GM21723 (cell line): ENCODE measurements at regions not wholly inside any gene's neighbourhood (a gene's known extent, or its start where the extent isn't known, plus 50 kb on each side); places are given as distances from the start of the nearest gene placed in this dataset.

Source experiments
- ATAC-seq: cut with Tn5 transposase; IDR thresholded peaks from one replicate; pipeline ENCODE4 v1.9.1; 2021; ENCODE audit warnings: mild to moderate bottlenecking, moderate library complexity; ENCODE audit not compliant: unreplicated experiment

DNA sequence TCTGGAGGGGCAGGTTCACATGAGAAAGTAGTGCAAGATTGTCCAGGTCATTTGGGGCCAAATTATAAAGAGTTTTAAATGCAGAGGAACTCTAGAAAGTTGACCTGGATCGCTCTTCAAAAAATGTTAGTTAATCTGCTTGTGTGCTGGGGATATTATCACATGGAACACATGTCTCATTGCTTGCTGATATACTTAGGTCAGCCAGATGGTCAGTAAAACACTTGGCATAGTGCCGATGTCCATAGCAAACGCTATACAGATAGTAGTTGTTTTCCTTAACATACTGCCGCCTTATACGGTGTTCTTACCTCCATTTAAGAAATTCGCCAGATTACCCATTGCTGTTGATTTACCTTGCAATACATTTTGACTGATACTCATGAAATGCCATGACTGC, 103.4 kb upstream of the CWC22 start:
- ATAC-seq, result no peak

- ATAC-seq, result no peak
These were observed 94.7 kb upstream of the CWC22 start for GRCh38 chr2:180101846-180102245.

GRCh38 chr2:180099308-180099707, 92.2 kb upstream of the CWC22 start:
- ATAC-seq, result no peak

GRCh38 chr2:180085144-180085543, 78.0 kb upstream of the CWC22 start:
- ATAC-seq, result no peak

DNA sequence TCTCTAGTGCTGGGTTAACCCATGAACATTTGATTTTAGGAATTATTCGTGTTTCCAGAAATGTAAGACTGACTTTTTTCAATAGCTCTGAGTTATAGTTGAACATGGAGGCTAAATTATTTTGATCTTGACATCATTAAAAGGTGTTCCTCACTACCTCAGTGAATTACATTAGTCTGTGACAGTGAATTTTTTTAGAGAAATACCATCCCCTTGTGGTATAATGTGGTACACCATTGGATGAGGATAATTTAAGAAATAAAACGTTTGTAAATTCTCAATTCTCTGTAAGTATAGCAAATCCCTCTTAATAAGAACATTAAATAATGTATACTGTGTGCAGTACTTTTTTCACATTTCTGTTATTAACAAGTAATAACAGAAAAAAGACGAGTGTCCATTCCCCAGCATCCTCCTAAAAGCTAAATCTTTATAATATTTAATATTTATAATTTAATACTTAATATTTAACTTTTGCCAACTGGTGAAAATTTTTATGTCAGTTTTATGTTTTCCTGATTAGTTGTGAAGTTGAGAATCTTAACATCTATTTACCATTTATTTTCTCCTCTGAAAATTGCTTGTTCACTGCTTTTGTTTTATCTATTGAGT, 70.3 kb upstream of the CWC22 start:
- ATAC-seq, result peak; percentile 69

- ATAC-seq, result no peak
These were observed 68.8 kb upstream of the CWC22 start for GRCh38 chr2:180075870-180076269.

DNA sequence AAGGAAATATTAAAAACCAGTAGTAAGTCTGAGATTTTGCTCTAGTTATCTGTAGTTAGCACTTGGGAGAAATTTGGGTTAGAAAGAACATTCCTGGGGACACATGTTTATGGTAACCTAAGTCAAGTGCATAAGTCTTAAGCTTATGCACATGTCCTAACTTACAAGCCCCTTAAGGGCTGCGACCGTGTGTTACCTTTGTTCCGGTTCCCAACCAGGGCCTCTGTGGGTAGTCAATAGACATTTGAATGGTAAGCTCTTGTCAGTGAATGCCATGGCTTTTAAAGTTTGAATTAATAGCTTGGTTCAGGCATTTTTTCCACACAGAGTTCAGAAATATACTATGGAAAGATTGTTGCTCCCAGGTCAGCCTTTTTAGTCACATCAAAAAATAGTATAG, 64.7 kb upstream of the CWC22 start:
- ATAC-seq, result no peak

- ATAC-seq, result no peak
These were observed 56.5 kb upstream of the CWC22 start for GRCh38 chr2:180063494-180064092.

GRCh38 chr2:180062178-180062577, 55.1 kb upstream of the CWC22 start:
- no peak for ATAC-seq

DNA sequence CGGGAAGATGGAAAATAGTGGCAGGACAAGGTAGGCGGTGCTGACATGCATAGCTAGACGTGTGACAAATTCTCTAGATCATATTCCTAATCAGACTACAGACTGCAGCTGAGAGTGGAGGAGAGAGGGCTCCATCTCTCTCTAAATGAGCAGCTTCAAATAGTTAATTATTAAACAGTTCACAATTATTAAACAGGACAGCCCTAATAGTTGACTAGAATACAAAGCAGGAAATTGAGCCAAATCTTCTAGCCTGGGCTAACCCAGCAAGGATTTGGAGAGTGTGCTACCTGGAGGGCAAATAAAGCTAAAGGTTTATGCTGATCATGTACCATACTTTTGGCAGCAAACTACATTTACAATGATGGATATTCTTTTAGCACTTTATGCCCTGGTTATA, 54.4 kb upstream of the CWC22 start:
- ATAC-seq, result no peak

- ATAC-seq, result no peak
These were observed 54.0 kb upstream of the CWC22 start for GRCh38 chr2:180061085-180061484.

- ATAC-seq, result no peak
These were observed 51.9 kb upstream of the CWC22 start for GRCh38 chr2:180058993-180059392.

DNA sequence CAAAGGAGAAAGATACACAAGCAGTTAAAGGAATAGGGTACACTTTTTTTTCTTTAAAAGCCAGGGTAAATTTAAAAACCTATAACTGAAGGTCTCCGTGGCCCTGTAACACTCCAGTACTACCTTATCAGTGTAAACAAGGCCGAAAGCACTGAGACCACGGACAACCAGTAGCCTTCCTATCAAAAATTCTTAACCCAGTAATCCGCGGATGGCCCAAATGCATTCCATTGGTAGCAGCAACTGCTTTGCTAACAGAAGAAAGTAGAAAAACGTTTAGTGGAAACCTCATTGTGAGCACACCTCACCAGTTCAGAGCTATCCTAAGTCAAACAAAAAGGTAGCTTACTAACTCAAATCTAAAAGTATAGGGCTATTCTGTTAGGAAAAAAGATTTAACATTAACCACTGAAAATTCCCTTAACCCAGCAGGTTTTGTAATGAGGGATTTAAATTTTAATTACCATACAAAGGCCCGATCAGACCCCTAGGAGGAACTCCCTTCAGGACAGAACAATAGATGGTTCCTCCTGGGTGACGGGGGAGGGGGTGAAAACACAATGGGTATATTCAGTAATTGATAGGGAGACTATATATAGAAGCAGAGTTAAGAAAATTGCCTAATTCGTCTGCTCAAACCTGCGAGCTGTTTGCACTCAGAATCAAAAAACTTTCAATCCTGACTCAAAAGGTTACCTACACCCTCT, 50.8 kb upstream of the CWC22 start:
- ATAC-seq, result no peak
